GM23338 (cell line): ENCODE measurements at regions not wholly inside any gene's neighbourhood (a gene's known extent, or its start where the extent isn't known, plus 50 kb on each side); places are given as distances from the start of the nearest gene placed in this dataset.

Source experiments
- ATAC-seq: fragments of 200-7000 bp; cut with Tn5 transposase; 3 replicates; pipeline ENCODE4 v1.9.1; 2020
- DNase-seq: peaks from one replicate; pipeline ENCODE4 v3.0.0-alpha.2; 2015; ENCODE audit warnings: low spot score
- H2AFZ ChIP-seq: fragments of 200-600 bp; sonication (generic); 2 replicates; pipeline ENCODE4 v1.8.0; 2016; ENCODE audit warnings: antibody characterized with exemption, mild to moderate bottlenecking, moderate library complexity
- H3F3A ChIP-seq: fragments of 200-600 bp; sonication (generic); replicated peaks from 2 replicates; pipeline ENCODE4 v1.8.0; 2017; ENCODE audit warnings: antibody characterized with exemption, mixed run types, low read depth
- H3K27ac ChIP-seq: fragments of 200-600 bp; sonication (generic); 2 replicates; pipeline ENCODE4 v1.6.1; 2016; ENCODE audit warnings: low read depth
- H3K27me3 ChIP-seq: fragments of 200-600 bp; sonication (generic); 2 replicates; pipeline ENCODE4 v1.8.0; 2016; ENCODE audit warnings: mild to moderate bottlenecking, mixed run types, moderate library complexity; ENCODE audit not compliant: insufficient read depth
- H3K36me3 ChIP-seq: fragments of 200-600 bp; sonication (generic); 2 replicates; pipeline ENCODE4 v1.8.0; 2016; ENCODE audit warnings: mild to moderate bottlenecking; ENCODE audit not compliant: insufficient read depth
- H3K4me1 ChIP-seq: fragments of 200-600 bp; sonication (generic); 2 replicates; pipeline ENCODE4 v1.8.0; 2016; ENCODE audit warnings: mild to moderate bottlenecking, moderate library complexity; ENCODE audit not compliant: insufficient read depth
- H3K4me2 ChIP-seq: fragments of 200-600 bp; sonication (generic); 2 replicates; pipeline ENCODE4 v1.7.1; 2017; ENCODE audit warnings: mixed run types
- H3K4me3 ChIP-seq: fragments of 200-600 bp; sonication (generic); 2 replicates; pipeline ENCODE4 v1.6.1; 2016; ENCODE audit warnings: mixed run types
- H3K79me2 ChIP-seq: fragments of 200-600 bp; sonication (generic); replicated peaks from 2 replicates; pipeline ENCODE4 v1.8.0; 2017; ENCODE audit warnings: mild to moderate bottlenecking; ENCODE audit not compliant: insufficient read depth
- H3K9me2 ChIP-seq: fragments of 200-600 bp; sonication (generic); 2 replicates; pipeline ENCODE4 v1.8.0; 2017; ENCODE audit not compliant: insufficient read depth
- H4K20me1 ChIP-seq: fragments of 200-600 bp; sonication (generic); replicated peaks from 2 replicates; pipeline ENCODE4 v1.8.0; 2017; ENCODE audit warnings: mild to moderate bottlenecking; ENCODE audit not compliant: insufficient read depth
- H3K27ac Mint-ChIP-seq: 2 replicates; pipeline ENCODE4 v1.8.0; 2020; ENCODE audit warnings: inconsistent platforms, mild to moderate bottlenecking, moderate library complexity, mixed read lengths
- H3K27me3 Mint-ChIP-seq: 3 replicates; pipeline ENCODE4 v1.8.0; 2022; ENCODE audit warnings: low read depth, mild to moderate bottlenecking, moderate library complexity, mixed read lengths, inconsistent platforms; ENCODE audit not compliant: insufficient read depth, poor library complexity
- H3K36me3 Mint-ChIP-seq: 3 replicates; pipeline ENCODE4 v1.8.0; 2021; ENCODE audit warnings: low read depth, mild to moderate bottlenecking, inconsistent platforms, moderate library complexity, mixed read lengths
- H3K4me1 Mint-ChIP-seq: 3 replicates; pipeline ENCODE4 v1.8.0; 2020; ENCODE audit warnings: mild to moderate bottlenecking, inconsistent platforms, mixed read lengths
- H3K4me3 Mint-ChIP-seq: 3 replicates; pipeline ENCODE4 v1.8.0; 2021; ENCODE audit warnings: moderate library complexity, mild to moderate bottlenecking, inconsistent platforms, mixed read lengths
- H3K9me3 Mint-ChIP-seq: 3 replicates; pipeline ENCODE4 v1.8.0; 2020; ENCODE audit warnings: moderate library complexity, mild to moderate bottlenecking, inconsistent platforms, mixed read lengths
- CREB1 ChIP-seq: fragments of 250-450 bp; sonication (Bioruptor Pico); IDR thresholded peaks from 2 replicates; pipeline ENCODE4 v1.5.0; 2020; ENCODE audit warnings: low read depth, mild to moderate bottlenecking, moderate library complexity
- REST ChIP-seq: IDR thresholded peaks from one replicate; pipeline ENCODE4 v1.6.1; 2018; ENCODE audit warnings: antibody characterized with exemption; ENCODE audit not compliant: unreplicated experiment
- STAT1 ChIP-seq: IDR thresholded peaks from one replicate; pipeline ENCODE4 v1.6.1; 2016; ENCODE audit warnings: antibody characterized with exemption; ENCODE audit not compliant: unreplicated experiment
- ZNF114 ChIP-seq: fragments of 250-450 bp; sonication (Bioruptor Pico); IDR thresholded peaks from 2 replicates; pipeline ENCODE4 v1.5.0; 2020; ENCODE audit warnings: mild to moderate bottlenecking, moderate library complexity
- ZNF462 ChIP-seq: fragments of 250-450 bp; sonication (Bioruptor Pico); IDR thresholded peaks from 2 replicates; pipeline ENCODE4 v1.5.0; 2020; ENCODE audit warnings: mild to moderate bottlenecking, moderate library complexity

- TF ChIP-seq ZNF462 (CRISPR knock-in tag) (no peak), CREB1 (CRISPR knock-in tag) (no peak), REST (no peak)
Measured at GRCh38 chr9:27719711-27720110, 146.4 kb upstream of the C9orf72 start (continued).

DNA sequence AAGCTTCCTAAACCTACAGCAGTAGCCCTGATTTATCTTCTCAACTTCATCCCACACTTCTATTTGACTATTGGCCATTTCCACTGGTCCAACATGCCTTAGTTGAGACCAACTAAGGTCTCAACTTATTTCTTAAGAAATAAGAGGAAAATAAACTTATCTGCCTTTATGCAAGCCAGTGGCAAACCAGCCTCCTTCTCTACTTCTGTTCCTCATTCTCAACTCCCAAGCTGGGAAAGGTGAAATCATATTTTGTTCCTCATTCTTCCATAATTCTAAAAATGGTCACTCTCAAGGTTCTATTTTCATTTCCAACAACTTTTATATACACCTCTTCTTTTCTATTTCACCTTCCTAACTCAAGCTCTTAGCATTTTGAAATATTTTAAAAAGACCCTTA is 149.6 kb upstream of the C9orf72 start:
- H3K4me1 Mint-ChIP-seq = peaks cover 22% of the 10 kb centered on the region
- Histone ChIP-seq H3K27ac (no peak overlapping the region), H2AFZ (no peak overlapping the region), H3K79me2 (no peaks in the 10 kb centered on the region), H3K9me2 (peaks cover 6% of the 10 kb centered on the region; the same call in 1 of the 2 replicates), H3K4me1 (0 out of 2 replicates have a peak, but pooled peaks cover 8% of the 10 kb centered on the region), H3K4me3 (no peak overlapping the region), H3K36me3 (no peaks in the 10 kb centered on the region), H3K27me3 (no peaks in the 10 kb centered on the region), H3F3A (no peaks in the 10 kb centered on the region), H3K4me2 (no peak overlapping the region), H4K20me1 (no peaks in the 10 kb centered on the region)
- ATAC-seq (no peak), DNase-seq (no peak)
- no peak overlapping the region for H3K27ac Mint-ChIP-seq
- no peaks in the 10 kb centered on the region for H3K36me3 Mint-ChIP-seq
- H3K27me3 Mint-ChIP-seq = peaks cover 1% of the 10 kb centered on the region
- no peaks in the 10 kb centered on the region for H3K9me3 Mint-ChIP-seq
- no peak overlapping the region for H3K4me3 Mint-ChIP-seq
- TF ChIP-seq ZNF462 (CRISPR knock-in tag) (no peak), ZNF114 (CRISPR knock-in tag) (no peak), STAT1 (no peak)
